HG02938 (cell line): ENCODE measurements at regions not wholly inside any gene's neighbourhood (a gene's known extent, or its start where the extent isn't known, plus 50 kb on each side); places are given as distances from the start of the nearest gene placed in this dataset.

Experiments used
- ATAC-seq: cut with Tn5 transposase; IDR thresholded peaks from one replicate; pipeline ENCODE4 v1.9.1; 2021; ENCODE audit warnings: mild to moderate bottlenecking, moderate library complexity; ENCODE audit not compliant: unreplicated experiment

DNA sequence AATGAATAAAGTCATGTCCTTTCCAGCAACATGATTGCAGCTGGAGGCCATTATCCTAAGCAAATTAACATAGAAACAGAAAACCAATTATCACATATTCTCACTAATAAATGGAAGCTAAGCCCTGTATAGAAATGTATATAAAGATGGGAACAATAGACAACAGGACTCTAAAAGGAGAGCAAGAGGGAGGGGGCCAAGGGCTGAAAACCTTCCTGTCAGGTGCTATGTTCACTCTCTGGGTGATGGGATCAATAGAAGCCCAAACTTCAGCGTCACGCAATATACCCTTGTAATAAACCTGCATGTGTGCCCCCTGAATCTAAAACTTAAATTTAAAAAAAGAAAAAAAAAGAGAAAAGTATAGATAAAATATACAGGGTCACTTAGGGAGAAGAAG lies 163.7 kb upstream of the ACO1 start:
- no peak for ATAC-seq

DNA sequence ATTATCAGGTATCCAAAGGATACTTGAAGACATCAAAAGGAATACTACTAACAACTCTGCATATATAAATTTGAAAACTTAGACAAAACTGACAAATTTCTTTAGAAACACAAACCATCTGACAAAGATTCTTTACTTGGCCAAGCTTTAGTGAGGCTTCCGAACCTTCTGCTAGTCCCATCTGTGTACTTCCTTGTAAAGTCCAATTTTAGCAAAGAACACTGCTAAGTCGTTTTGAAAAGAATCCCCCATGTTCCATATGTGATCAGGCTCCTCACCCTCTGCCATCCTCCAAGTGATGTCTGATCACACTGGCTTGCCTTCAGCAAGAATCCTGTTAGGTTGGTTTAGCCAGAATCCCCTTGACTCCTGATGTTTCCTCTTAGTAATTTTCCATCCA lies 150.0 kb upstream of the ACO1 start:
- ATAC-seq, result no peak

DNA sequence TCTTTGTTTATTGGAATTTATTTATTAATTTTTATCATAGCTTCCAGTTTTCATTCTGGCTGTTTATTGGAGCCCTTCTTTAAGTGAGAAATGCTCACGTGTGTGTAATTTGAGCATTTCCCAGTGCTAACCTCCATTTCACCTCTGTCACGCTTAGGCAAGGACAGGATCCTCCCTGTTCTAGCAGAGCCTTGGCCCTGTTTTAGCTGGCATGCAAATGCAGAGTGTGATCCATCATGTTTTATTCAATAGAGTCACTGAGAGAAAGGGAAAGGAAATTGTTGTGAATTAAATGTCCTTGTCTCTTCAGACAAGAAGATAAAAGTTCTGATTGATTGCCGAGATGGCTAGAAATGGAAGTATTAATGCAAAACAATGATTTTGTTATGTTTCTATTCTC lies 137.3 kb upstream of the ACO1 start:
- no peak for ATAC-seq

DNA sequence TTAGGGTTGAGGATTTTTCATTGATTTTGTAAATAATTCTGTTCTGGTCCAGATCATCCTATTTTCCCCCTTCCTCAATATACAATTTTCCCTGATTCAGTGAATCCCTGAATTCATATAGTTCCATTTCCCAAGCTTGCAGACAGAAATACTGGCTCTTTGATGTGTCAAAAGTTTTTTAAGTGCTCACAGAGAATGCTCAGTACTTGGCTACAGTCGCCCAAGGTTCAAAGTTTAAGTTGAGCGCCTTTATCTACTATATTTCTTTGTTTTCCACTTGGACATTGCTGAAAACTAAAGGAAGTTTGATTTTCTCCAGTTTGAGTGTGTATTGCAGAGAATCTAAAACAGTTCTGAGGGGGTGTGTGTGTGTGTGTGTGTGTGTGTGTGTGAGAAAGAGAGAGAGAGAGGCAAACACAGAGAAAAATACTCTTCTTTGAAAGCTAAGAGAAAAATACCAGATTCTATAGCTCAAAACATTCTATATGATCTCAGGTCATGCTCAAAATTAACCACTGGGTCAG lies 136.2 kb upstream of the ACO1 start:
- ATAC-seq, result no peak

DNA sequence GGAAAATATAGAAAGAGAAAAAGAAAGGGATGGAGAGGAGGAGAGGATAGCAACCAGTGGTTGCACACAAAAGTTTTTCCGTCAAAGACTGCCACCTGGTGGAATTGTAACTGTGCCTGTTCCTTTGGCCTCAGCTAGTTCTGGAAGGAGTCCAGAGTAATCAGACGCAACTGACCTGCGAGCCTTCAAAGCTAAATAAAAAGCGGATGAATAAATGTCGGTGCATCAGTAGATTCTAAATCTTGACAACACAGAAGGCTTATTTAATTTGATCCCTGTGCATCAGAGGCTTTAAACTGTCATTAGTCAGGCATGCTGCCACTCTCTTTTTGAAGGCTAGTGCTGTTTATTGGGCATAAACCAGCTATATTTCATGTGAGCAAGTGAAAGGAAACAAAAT lies 132.9 kb upstream of the ACO1 start:
- peak; percentile 84 for ATAC-seq

DNA sequence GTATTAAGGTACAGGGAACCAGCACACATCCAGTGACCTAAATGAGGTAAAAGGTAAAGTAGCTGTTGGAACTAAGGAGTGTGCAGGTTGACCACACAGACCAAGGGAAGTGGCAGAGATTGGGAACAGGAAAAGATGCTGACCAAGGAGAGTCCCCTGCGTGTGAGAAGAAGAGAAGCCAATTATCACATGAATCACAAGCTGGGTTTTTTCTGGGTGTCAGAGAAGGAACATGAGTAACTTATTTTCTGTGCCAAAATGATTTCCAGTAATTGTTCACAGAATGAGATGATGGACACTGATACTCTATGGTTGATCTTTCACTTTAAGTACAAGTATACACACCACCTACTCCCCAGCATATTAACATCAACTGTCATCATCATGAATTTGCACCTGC lies 130.7 kb upstream of the ACO1 start:
- ATAC-seq, result no peak

DNA sequence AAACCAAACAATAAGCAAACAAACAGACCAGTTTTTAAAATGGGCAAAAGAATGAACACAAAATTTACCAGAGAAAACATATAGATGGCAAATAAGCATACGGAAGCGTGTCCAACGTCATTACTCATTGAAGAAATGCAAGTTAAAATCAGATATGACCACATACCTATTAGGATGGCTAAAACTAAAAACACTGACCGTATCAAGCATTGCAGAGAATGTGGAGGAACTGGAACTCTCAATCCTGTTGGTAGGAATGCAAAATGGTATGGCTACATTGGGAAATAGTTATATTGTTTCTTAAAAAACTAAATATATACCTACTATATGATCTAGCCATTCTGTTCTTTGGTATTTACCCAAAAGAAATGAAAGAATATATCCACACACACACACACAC lies 129.4 kb upstream of the ACO1 start:
- ATAC-seq, result no peak

DNA sequence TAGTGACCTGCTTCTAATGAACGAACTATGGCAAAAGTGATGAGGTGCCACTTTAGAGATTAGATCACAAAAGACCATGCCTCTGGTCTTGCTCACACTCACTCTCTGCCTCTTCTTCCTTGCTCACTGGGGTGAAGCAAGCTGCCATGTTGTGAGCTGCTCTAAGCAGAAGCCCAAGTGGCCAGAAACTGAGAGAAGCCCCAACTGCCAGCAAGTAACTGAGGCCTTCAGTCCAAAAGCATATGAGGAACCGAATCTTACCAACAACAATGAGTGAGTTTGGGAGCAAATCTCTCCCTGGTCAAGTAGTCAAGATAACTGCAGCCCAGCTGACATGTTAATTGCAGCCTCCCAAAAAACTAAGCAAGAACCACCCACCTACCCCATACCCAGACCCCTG lies 126.0 kb upstream of the ACO1 start:
- no peak for ATAC-seq

DNA sequence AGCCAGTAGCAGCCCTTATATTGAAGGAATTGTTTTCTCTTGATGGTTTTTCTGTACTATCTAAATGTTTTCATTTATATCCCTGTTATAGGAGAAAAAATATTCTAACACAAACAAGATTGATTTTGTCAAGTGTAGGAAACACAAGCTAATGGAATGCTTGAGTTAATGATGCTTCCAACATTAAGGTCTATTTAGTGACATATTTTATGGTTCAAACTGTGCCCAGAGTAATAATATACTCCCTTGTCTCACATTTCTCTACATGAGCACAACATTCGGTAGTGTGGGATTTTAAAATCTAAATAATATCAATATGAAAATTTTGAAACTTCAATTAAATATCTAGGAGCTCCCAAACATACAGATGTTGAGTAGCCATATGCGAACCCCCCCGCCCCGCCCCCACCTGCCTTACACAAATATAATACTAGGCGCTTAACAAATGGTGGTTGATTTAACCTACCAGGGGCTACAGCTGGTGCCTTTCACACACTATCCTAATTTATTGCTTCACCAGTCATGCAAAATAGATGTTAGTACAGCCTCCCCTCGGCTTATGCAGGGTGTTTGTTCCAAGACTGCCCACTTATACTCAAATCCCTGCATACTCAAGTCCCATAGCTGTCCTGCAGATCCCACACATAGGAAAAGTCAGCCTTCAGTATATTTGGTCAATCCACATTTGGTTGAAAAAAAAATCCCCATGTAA lies 124.1 kb upstream of the ACO1 start:
- no peak for ATAC-seq

DNA sequence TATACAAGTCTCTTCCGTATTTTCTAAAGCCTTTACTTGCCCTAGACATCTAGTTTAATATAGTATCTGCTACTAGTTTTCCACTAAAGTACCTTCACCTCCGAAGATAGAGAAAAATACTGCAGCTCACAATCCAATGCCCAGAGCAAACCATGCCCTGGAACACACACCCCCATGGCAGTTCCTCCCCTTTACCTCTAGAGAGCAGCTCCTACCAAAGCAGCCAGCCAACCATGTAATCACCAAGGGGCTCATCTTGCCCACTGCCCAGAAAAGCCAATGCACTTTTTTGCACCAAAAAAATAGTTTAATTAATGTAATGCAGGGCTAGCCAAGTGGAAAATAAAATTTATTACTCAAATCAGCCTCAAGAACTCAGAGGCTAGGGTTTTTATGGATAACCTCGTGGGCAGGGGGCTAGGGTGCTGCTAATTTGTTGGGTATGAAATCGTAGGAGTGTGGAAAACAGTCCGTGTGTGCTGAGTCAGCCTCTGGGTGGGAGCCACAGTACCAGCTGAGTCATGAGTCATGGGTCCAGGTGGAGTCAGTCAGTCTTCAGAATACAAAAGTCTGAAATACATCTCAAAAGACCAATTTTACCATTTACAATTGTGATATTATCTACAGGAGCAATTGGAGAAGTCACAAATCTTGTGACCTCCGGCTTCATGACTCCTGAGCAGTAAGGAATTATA lies 120.1 kb upstream of the ACO1 start:
- no peak for ATAC-seq

DNA sequence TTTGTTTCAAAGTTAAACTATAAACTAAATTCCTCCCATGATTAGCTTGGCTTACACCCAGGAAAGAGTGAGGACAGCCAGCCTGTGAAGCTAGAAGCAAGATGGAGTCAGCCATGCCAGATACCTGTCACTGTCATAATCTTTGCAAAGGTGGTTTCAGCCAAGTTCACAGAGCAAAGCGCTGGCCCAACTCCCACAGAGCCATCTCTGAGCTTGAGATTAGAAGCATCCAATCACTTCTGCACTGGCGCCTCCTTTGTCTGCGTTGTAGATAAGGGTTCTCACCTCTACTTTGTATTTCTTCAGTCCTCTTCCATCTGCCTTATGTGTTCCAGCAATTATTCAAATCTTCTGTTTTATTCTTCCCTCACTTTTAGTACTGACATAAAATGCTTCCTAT lies 119.4 kb upstream of the ACO1 start:
- ATAC-seq, result no peak

DNA sequence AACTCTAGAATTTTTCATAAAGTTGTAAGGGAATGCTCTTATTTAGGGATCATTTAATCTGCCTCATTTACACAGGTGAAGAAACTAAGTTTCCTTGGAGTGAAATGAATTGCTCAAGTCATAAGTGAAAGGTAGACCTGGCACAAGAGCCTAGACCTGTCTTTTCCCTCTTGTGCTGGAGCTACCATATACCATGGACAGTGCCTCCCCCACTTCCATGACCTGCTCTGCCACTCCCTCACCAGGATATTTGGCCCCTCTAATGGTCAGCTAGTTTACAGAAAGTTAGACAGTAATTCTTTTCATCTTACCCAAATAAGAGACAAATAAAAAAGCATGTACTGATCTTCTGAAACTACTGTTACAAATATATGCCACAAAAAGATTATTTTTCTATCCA lies 105.5 kb upstream of the ACO1 start:
- ATAC-seq, result no peak

DNA sequence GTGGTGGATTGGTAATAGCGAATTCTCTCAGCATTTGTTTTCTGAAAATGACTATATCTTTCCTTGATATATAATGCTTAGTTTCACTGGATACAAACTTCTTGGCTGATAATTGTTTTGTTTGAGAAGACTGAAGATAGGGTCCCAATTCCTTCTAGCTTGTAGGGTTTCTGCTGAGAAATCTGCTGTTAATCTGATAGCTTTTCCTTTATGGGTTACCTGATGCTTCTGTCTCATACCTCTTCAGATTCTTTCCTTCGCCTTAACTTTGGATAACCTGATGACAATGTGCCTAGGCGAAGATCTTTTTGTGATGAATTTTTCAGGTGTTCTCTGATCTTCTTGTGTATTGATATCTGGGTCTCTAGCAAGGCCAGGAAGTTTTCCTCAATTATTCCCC lies 94.7 kb upstream of the ACO1 start:
- no peak for ATAC-seq

DNA sequence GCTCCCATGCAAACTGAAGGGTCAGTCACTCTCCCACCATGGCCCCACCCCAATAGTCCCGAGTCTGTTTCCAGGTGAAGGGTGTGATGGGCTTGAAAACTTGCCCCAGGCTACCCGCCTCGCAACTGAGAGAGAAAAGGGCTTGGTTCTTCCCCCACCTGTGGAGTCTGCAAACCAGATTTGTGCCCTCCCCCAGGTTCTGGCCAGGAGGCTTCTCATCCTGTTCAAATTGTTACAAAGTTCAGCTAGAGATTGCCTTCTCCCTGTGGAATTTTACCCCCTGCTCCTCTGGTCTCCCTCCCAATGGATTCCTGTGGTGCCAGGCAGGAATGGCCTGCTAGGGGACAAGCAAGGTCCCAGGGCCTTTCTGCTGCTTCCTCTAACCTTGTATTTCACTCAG lies 93.1 kb upstream of the ACO1 start:
- ATAC-seq, result no peak

DNA sequence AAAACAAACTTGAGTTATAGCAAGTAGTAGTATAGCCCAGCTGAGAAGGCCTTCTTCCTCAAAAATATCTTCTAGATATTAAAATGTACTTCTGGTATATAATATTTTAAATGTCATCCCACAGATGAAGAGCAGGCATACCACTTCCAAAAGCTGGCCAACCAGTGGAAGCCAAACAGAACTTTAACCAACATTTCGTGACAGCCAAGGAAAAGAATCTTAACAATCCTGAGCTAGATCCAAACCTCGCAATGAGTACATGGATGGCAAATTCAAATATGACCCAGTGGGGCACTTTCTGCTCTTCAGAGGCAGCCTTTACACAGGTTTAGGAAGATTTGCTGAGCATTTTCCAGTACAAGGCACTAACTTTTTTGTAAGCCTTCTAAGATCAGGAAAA lies 91.8 kb upstream of the ACO1 start:
- no peak for ATAC-seq

DNA sequence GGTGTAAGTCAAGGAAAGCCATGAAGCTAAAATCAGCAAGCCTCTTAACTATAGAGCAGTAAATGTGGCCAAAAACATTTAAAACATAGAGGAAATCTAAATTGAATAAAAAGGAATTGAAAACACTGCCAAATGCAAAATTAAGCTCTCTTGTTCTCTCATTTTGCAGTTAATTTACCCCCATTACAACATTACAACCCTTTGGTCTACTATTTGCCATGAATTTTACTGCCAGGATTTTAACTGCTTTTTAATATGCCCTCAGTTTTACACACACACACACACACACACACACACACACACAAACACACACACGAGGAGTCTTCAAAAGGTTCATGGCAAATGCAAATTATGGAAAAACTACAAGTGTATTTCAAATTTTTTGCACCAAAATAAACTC lies 91.4 kb upstream of the ACO1 start:
- no peak for ATAC-seq

DNA sequence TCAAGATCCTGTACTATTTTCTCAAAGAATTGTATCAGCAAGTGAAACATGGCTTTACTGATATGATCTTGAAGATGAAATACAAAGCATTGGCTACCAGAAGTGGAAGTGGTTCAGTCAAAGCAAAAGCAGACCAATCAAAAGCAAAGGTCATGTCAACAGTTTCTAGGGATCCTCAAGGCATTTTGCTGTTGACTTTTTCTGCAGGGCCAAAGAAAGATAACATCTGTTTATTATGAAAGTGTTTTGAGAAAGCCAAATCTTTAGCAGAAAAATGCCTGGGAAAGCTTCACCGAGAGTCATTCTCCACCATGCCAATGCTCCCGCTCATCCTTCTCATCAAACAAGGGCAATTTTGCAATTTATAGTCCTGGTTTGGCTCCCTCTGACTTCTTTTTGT lies 90.3 kb upstream of the ACO1 start:
- no peak for ATAC-seq

DNA sequence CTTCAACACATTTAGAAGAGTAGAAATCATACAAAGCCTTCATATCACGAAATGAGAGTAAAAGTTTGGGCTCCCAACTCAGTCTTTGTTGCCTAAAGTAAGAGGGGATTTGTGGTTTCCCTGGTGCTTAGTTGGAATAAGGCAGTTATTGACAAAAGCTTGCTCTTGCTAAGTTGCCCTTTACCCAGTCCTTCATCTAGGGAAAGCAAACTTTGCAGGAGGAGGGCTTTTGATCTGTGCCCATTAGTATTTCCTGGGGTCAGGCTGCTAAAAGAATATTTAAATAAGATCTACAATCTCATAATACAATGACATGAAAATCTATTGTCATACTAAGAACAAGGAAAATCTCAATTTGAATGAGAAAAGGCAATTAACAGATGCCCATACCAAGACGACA lies 84.1 kb upstream of the ACO1 start:
- ATAC-seq, result no peak

DNA sequence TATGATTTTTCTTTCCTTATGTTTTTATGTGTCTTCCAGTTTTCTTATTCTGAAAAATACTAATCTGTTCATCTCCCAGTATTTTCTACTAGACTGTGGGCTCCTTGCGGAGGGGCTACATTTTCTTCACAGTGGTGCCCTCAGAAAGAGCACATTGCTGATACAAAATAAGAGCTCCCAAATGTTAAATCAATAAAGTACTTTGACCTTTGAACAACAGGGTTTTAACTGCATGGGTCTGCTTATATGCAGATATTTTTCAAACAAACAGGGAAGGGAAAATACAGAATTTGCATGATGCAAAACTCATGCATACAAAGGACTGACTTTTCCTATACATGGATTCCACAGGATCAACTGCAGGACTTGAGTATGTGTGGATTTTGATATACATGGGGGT lies 79.9 kb upstream of the ACO1 start:
- no peak for ATAC-seq

DNA sequence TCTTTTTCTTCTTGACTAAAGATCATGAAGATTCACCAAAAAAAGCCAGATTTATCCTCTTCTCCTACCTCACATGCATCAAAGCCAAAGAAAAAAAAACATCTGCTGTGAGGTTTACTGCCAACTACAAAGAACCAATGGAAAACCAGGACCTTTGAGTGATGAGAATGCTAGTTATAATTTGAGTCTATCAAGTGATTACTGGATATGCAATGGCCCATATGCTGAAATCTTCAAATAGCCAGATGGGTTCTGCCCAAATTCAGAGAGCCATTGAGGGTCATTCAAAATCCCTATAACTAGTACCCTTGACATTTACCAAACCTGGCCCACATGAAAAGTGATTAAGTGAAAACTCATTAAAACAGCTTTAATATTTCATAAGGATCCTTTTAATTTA lies 78.4 kb upstream of the ACO1 start:
- ATAC-seq, result no peak

DNA sequence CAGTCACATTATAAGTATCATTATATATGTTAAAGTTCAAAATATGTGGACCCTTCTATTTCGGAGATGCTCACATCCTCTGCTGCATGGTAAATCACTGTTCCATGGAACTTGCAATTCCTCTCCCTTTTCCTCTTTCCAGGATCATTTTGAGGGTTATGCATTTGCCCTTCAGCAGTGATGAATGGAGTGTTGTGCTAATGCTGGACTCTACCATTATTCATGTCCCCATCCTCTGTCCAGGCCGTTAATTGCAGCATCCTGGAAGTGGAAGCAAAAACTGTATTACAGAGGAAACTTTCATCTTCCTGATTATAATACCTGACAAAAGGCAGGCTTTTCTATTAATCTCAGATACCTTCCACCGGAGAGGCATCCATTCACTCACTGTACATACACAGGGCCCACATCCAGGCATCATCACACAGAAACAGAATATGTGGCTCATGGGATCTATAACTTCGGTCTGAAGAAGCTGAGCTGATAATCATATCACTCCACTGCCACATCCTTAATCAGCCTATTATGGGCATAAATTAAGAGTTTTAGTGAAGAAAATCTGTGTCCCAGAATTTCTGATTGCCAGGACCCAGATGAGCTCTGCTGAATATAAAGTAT lies 65.0 kb upstream of the ACO1 start:
- ATAC-seq, result no peak

DNA sequence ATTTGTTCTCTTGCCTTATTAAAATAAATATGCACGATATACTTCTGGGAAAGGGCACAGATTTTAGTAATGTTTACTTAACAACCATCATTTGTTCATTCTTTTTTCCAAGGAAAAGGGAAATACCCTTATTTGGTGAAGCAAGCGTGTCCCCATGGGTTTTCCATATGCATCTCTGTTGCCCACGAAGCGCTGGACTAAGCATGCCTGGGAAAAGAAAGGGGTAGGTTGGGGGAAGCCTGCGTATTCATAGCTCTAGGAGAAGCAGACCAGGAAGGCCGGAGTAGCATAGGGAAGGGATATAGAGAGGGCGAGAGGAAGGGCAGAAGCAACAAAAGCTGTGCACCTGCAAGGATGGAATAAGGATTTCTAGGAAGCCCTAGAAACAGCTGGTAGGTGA lies 61.8 kb upstream of the ACO1 start:
- no peak for ATAC-seq
